ENCODE measurements at regions not wholly inside any gene's neighbourhood (a gene's known extent, or its start where the extent isn't known, plus 50 kb on each side); places are given as distances from the start of the nearest gene placed in this dataset.
A peak's percentile ranks its signal among the peaks of the same experiment; 100 is the strongest.
"Not testable (repeated sequence)": the region's sequence is repeated elsewhere in the genome, so short reads cannot be mapped to it uniquely, and the experiment has no call there.

- no peak for DNase-seq (ENCODE audit: low read depth in 1 of 2, low spot score in 1 of 2)
Observed at GRCh38 chr16:50497592-50497991, 50.6 kb upstream of the NKD1 start.

- no peak for DNase-seq (ENCODE audit: low read depth in 1 of 2, low spot score in 1 of 2)
Observed at GRCh38 chr16:50496990-50497389, 51.2 kb upstream of the NKD1 start.

- no peak for DNase-seq (ENCODE audit: low read depth in 1 of 2, low spot score in 1 of 2)
Observed at GRCh38 chr16:50495673-50496072, 52.5 kb upstream of the NKD1 start.

GRCh38 chr16:50494501-50495491, 53.4 kb upstream of the NKD1 start:
- no peak for DNase-seq (ENCODE audit: low read depth in 1 of 2, low spot score in 1 of 2)

GRCh38 chr16:50491516-50491915, 56.7 kb upstream of the NKD1 start:
- no peak for DNase-seq (ENCODE audit: low read depth in 1 of 2, low spot score in 1 of 2)

GRCh38 chr16:50490828-50491227, 57.4 kb upstream of the NKD1 start:
- DNase-seq (ENCODE audit: low read depth in 1 of 2, low spot score in 1 of 2): no peak

- DNase-seq (ENCODE audit: low read depth in 1 of 2, low spot score in 1 of 2): no peak
Observed at GRCh38 chr16:50489182-50489581, 59.0 kb upstream of the NKD1 start.

- no peak for DNase-seq (ENCODE audit: low read depth in 1 of 2, low spot score in 1 of 2)
Observed at GRCh38 chr16:50487528-50487927, 60.7 kb upstream of the NKD1 start.

GRCh38 chr16:50486162-50486561, 62.0 kb upstream of the NKD1 start:
- not testable (repeated sequence) for DNase-seq (ENCODE audit: low read depth in 1 of 2, low spot score in 1 of 2)

GRCh38 chr16:50485232-50485631, 63.0 kb upstream of the NKD1 start:
- DNase-seq (ENCODE audit: low read depth in 1 of 2, low spot score in 1 of 2): no peak

- no peak for DNase-seq (ENCODE audit: low read depth in 1 of 2, low spot score in 1 of 2)
Observed at GRCh38 chr16:50482271-50482670, 65.9 kb upstream of the NKD1 start.

- no peak for DNase-seq (ENCODE audit: low read depth in 1 of 2, low spot score in 1 of 2)
Observed at GRCh38 chr16:50480206-50480605, 68.0 kb upstream of the NKD1 start.

- DNase-seq (ENCODE audit: low read depth in 1 of 2, low spot score in 1 of 2): no peak
Observed at GRCh38 chr16:50479771-50480170, 68.4 kb upstream of the NKD1 start.

- DNase-seq (ENCODE audit: low read depth in 1 of 2, low spot score in 1 of 2): no peak
Observed at GRCh38 chr16:50478773-50479149, 69.4 kb upstream of the NKD1 start.

- DNase-seq (ENCODE audit: low read depth in 1 of 2, low spot score in 1 of 2): no peak
Observed at GRCh38 chr16:50478075-50478772, 70.0 kb upstream of the NKD1 start.

- DNase-seq (ENCODE audit: low read depth in 1 of 2, low spot score in 1 of 2): no peak
Observed at GRCh38 chr16:50476486-50477255, 71.5 kb upstream of the NKD1 start.

GRCh38 chr16:50475170-50475569, 73.0 kb upstream of the NKD1 start:
- DNase-seq (ENCODE audit: low read depth in 1 of 2, low spot score in 1 of 2): no peak

- peak in 1 of 2 donors; percentile 4 for DNase-seq (ENCODE audit: low read depth in 1 of 2, low spot score in 1 of 2)
Observed at GRCh38 chr16:50474138-50474537, 74.1 kb upstream of the NKD1 start.

- peak in 1 of 2 donors; percentile 10 for DNase-seq (ENCODE audit: low read depth in 1 of 2, low spot score in 1 of 2)
Observed at GRCh38 chr16:50473356-50473945, 74.7 kb upstream of the NKD1 start.

GRCh38 chr16:50472472-50472871, 75.7 kb upstream of the NKD1 start:
- no peak for DNase-seq (ENCODE audit: low read depth in 1 of 2, low spot score in 1 of 2)

GRCh38 chr16:50470687-50471086, 77.5 kb upstream of the NKD1 start:
- no peak for DNase-seq (ENCODE audit: low read depth in 1 of 2, low spot score in 1 of 2)

Measured in activated CD4-positive, alpha-beta T cell treated with anti-CD3 and anti-CD28 coated beads, Interleukin-2, amount 50 U/mL, for 24 hours (primary cell).